Hematopoietic multipotent progenitor cell treated with erythropoietin and hydrocortisone succinate and interleukin-3 and kit ligand, for 8 days (in vitro differentiated cells): ENCODE measurements at regions not wholly inside any gene's neighbourhood (a gene's known extent, or its start where the extent isn't known, plus 50 kb on each side); places are given as distances from the start of the nearest gene placed in this dataset.

Experiments
- DNase-seq: peaks from one replicate; pipeline ENCODE4 v3.0.0-alpha.2; 2015

- DNase-seq: no peak
Observed at GRCh38 chr13:73695325-73695724, 438.9 kb downstream of the KLF12 start.

DNA sequence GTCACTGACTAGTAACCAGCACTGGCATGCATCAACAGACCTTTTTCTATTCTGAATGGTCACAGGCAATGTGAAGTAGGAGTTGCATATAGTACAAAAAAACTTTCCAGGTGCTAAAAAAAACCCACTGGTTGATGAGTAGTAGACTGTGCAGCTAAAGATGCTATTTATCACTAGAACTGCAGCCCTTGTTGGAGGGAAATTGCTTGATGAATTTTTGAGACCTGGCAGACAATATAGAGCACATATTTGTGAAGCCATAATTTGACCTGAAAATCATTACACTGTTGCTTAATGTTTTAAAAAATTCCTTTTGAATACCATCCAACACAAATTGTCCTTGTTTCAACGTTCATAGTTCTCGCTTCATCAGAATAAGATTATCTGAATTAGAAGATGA is 441.0 kb downstream of the KLF12 start:
- no peak for DNase-seq

DNA sequence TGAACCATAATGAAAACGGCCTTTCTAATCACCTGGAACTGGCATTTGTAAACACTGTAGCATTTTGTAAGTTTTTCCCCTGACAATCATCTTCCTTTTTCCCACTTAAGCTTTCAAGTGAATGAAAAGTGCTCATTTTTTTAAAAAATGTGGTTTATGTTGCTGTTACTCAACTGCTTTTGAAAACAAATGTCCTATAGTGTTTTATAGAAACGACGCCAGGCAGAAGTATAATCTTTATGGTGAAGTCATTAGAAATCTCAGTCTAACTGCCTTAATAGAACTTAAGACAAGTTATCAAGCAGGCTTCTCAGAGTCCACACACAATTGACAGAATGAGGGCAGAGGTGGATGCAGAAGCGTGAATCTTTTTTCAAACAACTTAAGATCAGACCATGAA is 442.3 kb downstream of the KLF12 start:
- no peak for DNase-seq

- DNase-seq: no peak
Observed at GRCh38 chr13:73687929-73688328, 446.3 kb downstream of the KLF12 start.

GRCh38 chr13:73687087-73687486 is 447.1 kb downstream of the KLF12 start:
- DNase-seq: no peak

DNA sequence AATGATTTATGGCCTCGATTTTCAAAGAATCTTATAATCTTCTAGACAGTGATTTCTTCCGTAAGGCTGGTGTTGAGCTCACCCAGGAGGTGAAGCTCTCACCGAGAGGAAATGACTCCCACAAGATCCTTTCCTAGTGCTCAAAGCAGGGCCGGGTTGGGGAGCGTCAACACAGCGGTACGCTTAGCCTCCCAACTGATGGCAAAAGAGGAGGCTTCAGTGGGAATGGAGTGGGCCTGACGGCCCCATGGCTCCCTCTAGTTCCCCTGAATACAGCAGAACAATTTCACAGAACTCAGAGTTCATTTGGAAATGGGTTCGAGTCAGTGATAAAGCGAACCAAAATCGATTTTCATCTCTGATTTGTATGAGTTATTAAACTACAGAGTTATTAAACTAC is 449.5 kb downstream of the KLF12 start:
- no peak for DNase-seq

GRCh38 chr13:73684286-73684685 is 449.9 kb downstream of the KLF12 start:
- DNase-seq: no peak

GRCh38 chr13:73683746-73684145 is 450.5 kb downstream of the KLF12 start:
- no peak for DNase-seq

GRCh38 chr13:73681779-73682178 is 452.4 kb downstream of the KLF12 start:
- DNase-seq: no peak

GRCh38 chr13:73681015-73681414 is 453.2 kb downstream of the KLF12 start:
- no peak for DNase-seq

GRCh38 chr13:73677048-73677601 is 457.1 kb downstream of the KLF12 start:
- no peak for DNase-seq

DNA sequence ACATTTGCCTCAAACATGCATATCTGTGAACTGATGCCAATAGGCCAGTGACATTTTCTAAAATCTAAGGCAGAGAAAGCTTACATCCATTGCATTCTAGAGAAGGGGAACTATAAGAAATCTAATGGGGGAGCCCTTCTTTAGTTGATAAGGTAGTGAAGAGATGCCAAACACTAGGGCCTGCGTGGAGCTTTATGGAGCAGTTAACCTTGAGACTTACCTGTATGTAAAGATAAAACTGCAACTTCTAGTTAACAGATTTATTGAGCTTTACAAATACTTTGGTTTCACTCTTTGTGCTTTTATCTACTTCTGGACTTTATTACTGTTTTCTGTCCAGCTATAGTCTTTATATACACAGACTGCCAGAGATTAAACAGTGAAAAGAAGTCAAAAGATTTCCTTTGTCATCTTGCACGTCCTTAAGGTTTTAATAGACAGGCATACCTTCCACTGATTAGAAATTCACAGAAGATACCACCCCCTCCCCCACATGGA is 457.6 kb downstream of the KLF12 start:
- no peak for DNase-seq

DNA sequence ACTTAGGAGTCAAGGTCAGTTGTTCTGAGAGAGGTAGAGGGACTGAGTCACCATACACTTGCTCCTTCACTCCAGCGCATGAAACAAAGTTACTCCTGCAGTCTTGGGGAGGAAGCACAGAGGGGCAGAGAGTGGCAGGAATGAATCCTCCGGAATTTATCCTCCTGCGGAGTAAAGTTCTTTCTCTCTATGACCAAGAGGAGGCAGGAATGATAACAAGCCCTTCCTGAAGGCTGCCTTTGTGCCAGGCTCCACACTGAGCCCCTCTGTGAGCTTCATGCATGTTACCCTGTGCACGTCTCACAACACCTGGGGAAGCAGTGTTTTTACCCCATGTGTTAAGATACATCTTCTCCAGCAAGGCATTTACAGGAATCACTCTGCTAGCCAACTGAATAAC is 458.4 kb downstream of the KLF12 start:
- no peak for DNase-seq

- DNase-seq: no peak
Observed at GRCh38 chr13:73674570-73674969, 459.6 kb downstream of the KLF12 start.

DNA sequence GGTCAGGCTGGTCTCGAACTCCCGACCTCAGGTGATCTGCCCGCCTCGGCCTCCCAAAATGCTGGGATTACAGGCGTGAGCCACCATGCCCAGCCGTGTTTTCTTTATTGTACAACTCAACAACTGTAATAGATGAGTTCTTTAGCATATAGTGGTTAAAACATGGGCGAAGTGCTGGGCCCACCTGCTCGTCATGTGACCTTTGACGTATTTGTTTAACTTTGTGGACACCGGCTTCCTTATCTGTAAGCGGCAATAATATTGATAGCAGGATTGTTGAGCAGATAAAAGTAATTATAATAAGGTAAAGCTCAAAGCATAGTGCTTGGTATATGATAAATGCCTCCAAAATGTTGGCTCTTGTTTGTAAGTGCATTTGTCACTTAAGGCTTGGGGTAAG is 460.3 kb downstream of the KLF12 start:
- DNase-seq: no peak

DNA sequence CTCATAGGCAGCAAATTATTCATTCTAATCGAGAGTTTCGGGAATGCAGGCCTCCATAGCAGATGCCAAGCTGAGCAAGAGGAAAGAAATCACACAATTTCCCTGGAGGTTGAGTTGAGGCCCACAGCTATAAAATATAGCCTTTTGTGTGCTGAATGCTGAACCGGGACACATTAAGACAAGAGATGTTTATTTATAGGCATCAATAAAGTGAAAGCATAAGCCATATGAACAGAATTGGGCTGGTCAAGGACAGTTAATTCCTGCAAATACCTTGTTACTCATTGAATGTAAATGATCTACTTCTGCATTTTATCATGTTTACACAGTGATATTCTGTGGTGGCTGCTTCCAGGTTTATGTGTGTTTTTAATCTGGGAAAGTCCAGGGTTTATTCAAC is 461.7 kb downstream of the KLF12 start:
- no peak for DNase-seq

DNA sequence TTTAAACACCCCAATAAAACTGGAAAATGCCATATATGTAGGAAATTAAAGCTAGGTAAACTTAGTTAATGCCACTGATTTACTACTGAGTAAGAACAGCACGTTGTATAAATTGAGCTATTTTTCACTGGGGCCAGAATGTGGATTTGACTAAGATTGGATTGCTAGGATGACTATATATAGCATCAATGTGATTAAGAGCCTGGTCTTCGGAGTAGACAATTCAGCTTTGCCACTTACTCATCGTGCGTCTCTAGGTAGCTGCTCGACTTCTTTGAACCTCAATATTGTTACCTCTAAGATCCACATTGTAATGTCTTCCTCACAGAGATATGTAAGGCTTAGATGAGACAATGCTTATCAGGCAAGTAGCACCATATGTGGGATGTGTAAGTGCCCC is 462.5 kb downstream of the KLF12 start:
- DNase-seq: no peak

- DNase-seq: no peak
Observed at GRCh38 chr13:73671011-73671410, 463.2 kb downstream of the KLF12 start.

GRCh38 chr13:73667756-73668155 is 466.4 kb downstream of the KLF12 start:
- DNase-seq: no peak

- DNase-seq: no peak
Observed at GRCh38 chr13:73665261-73665660, 468.9 kb downstream of the KLF12 start.

GRCh38 chr13:73664851-73665250 is 469.4 kb downstream of the KLF12 start:
- no peak for DNase-seq

DNA sequence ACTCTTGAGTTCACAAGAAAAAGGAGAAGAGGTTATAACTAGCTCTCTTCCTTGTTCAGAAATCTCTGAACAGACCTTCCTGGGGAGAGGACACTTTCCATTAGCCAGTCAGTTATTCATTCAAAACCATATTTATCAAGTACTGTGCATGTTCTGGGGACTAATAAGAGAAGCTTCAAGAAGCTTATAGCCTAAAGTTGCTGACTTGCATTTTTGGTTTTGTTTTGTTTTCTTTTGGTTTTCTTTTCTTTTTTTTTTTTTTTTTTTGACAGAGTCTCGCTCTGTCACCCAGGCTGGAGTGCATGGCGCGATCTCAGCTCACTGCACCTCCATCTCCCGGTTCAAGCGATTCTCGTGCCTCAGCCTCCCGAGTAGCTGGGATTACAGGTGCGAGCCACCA is 471.4 kb downstream of the KLF12 start:
- no peak for DNase-seq

- no peak for DNase-seq
Observed at GRCh38 chr13:73661687-73662425, 472.3 kb downstream of the KLF12 start.

DNA sequence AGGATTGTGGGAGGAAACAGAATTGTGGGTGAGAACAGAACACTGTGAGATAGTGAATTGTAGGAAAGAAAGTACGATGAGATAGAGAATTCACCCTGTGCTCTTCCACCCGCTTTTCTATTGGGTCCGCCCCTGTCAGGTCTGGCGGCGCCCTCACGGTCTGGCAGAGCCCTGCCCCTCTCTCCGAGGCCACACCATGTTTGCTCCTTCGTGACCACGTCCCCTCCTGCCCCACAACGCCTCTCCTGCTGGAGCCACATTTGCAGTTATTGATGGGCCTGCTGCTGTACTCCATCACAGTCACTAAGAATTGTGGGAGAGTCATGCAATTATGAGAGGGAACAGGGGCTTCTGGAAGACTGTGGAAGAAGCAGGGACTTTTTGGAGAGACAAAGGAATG is 473.1 kb downstream of the KLF12 start:
- no peak for DNase-seq

DNA sequence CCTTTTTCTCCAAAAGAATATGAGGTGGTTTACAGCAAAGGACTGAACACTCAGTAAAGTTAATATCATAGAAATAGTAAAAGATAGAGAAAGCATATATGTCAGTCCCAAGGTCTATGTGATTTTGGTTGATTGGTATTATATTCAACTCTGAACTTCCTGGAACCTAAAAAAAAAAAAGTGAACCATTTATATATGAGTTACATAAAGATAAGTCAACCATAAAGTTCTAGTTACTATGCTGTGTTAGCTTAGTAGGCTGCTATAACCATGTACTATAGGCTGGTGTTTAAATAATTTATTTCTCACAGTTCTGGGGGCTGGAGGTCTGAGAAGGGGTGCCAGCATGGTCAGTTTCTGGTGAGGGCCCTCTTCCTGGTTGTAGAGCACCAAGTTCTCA is 475.6 kb downstream of the KLF12 start:
- DNase-seq: no peak
